CD8-positive, alpha-beta memory T cell (primary cell): ENCODE measurements at regions not wholly inside any gene's neighbourhood (a gene's known extent, or its start where the extent isn't known, plus 50 kb on each side); places are given as distances from the start of the nearest gene placed in this dataset.

ENCODE experiments used
- CTCF ChIA-PET: fragments of 350-600 bp; sonication (Branson Sonifier 250); formaldehyde crosslinking; loops from one replicate; lab custom pipeline; 2021; ENCODE audit warnings: antibody characterized with exemption; lab: Charles Lee
- POLR2A ChIA-PET: fragments of 350-600 bp; sonication (Branson Sonifier 250); formaldehyde crosslinking; loops from one replicate; lab custom pipeline; 2021; ENCODE audit warnings: antibody characterized with exemption; lab: Charles Lee
- DNase-seq, 5 donors: peaks; one replicate each; pipeline versions ENCODE4 v3.0.0 to v3.0.0-alpha.2; 2020 to 2022; ENCODE audit warnings: mixed read lengths in 1 of 5
- H3K27ac ChIP-seq: one replicate; pipeline ENCODE4 v1.7.0; 2013; ENCODE audit warnings: low read depth, mild to moderate bottlenecking, low read length, moderate library complexity
- H3K27me3 ChIP-seq: 2 replicates; pipeline ENCODE4 v1.7.0; 2013; ENCODE audit warnings: low read length, mild to moderate bottlenecking; ENCODE audit not compliant: insufficient read depth, poor library complexity, severe bottlenecking
- H3K36me3 ChIP-seq: 2 replicates; pipeline ENCODE4 v1.7.0; 2013; ENCODE audit warnings: mild to moderate bottlenecking, low read length, moderate library complexity; ENCODE audit not compliant: insufficient read depth
- H3K4me1 ChIP-seq: 2 replicates; pipeline ENCODE4 v1.7.0; 2013; ENCODE audit warnings: mild to moderate bottlenecking, low read length, moderate library complexity; ENCODE audit not compliant: insufficient read depth
- H3K4me3 ChIP-seq: 2 replicates; pipeline ENCODE4 v1.7.0; 2013; ENCODE audit warnings: mild to moderate bottlenecking, low read length
- H3K9me3 ChIP-seq: 2 replicates; pipeline ENCODE4 v1.7.0; 2013; ENCODE audit warnings: mild to moderate bottlenecking, low read length
- H3K27ac Mint-ChIP-seq, 8 donors: one replicate each; pipeline ENCODE4 v1.8.0; 2020 to 2021; ENCODE audit warnings: mixed read lengths in 8 of 8, mild to moderate bottlenecking in 6 of 8, inconsistent platforms in 3 of 8, moderate library complexity in 3 of 8
- H3K27me3 Mint-ChIP-seq, 2 donors: one replicate each; pipeline ENCODE4 v1.8.0; 2020 to 2021; ENCODE audit warnings: mixed read lengths in 2 of 2, mild to moderate bottlenecking in 1 of 2, moderate library complexity in 1 of 2
- H3K36me3 Mint-ChIP-seq, 3 donors: one replicate each; pipeline ENCODE4 v1.8.0; 2020 to 2021; ENCODE audit warnings: mixed read lengths in 3 of 3, inconsistent platforms in 1 of 3, mild to moderate bottlenecking in 1 of 3
- H3K4me1 Mint-ChIP-seq, 3 donors: one replicate each; pipeline ENCODE4 v1.8.0; 2020 to 2021; ENCODE audit warnings: mixed read lengths in 3 of 3, inconsistent platforms in 1 of 3, mild to moderate bottlenecking in 1 of 3
- H3K4me3 Mint-ChIP-seq, 7 donors: one replicate each; pipeline ENCODE4 v1.8.0; 2020 to 2021; ENCODE audit warnings: mixed read lengths in 7 of 7, mild to moderate bottlenecking in 6 of 7, moderate library complexity in 4 of 7, inconsistent platforms in 2 of 7
- H3K9me3 Mint-ChIP-seq, 5 donors: one replicate each; pipeline ENCODE4 v1.8.0; 2020 to 2022; ENCODE audit warnings: mixed read lengths in 5 of 5, mild to moderate bottlenecking in 3 of 5, moderate library complexity in 2 of 5, inconsistent platforms in 1 of 5

GRCh38 chr3:76011121-76011520 is 225.8 kb upstream of the ZNF717 start:
- CTCF ChIA-PET = no interaction called here
- Mint-ChIP-seq H3K4me3 (no peak overlapping the region), H3K27me3 (no peaks in the 10 kb centered on the region), H3K9me3 (peaks cover 4 to 27% (median 6%) of the 10 kb centered on the region in 5 donors), H3K36me3 (no peaks in the 10 kb centered on the region), H3K4me1 (no peaks in the 10 kb centered on the region), H3K27ac (no peak overlapping the region)
- POLR2A ChIA-PET = no interaction called here
- no peaks in the 10 kb centered on the region for H3K4me1 ChIP-seq
- H3K4me3 ChIP-seq = no peak overlapping the region
- H3K36me3 ChIP-seq = no peaks in the 10 kb centered on the region
- H3K9me3 ChIP-seq = no peaks in the 10 kb centered on the region
- no peaks in the 10 kb centered on the region for H3K27me3 ChIP-seq
- no peak for DNase-seq
- no peak overlapping the region for H3K27ac ChIP-seq

DNA sequence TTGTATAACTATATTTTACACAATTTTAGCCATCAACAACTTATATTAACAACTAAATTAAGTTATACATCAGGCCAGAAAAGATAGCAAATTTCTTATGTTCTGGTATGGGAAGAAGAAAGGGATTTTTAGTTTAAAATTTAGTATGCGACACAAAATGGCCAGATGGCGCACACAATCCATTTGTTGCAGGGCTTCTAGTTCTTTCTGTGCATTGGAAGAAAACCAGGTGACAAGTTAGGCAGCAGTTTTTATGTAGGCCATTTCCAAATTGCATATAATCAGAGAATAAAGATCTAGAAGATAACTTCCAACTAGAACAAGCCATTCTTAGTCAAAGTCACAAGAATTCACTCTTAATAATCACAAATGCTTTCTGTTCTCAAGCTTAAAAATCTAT is 230.1 kb upstream of the ZNF717 start:
- POLR2A ChIA-PET = no interaction called here
- no peaks in the 10 kb centered on the region for H3K27me3 Mint-ChIP-seq

DNA sequence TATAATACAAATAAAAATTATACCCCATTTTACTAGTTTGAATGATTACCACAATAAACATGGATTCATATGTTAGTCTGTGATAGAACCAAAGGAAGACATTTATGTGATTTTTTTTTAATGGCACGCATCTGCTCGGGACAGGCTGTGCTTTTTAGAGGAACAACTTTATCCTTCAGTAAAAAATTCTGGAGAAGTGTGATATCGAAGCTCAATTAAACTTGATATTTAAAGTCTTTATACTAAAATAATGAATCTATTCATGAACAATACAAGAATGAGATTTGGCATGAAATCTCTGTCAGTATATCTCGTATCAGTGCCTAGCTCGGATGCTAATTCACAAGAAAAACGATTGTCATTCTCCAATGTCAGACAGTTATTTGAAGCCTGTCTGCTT is 230.8 kb upstream of the ZNF717 start:
- Histone ChIP-seq H3K4me3 (no peak overlapping the region), H3K9me3 (peaks cover 6% of the 10 kb centered on the region), H3K27me3 (no peaks in the 10 kb centered on the region), H3K36me3 (no peaks in the 10 kb centered on the region), H3K4me1 (no peaks in the 10 kb centered on the region), H3K27ac (no peak overlapping the region)
- Mint-ChIP-seq H3K4me3 (no peak overlapping the region), H3K27ac (no peak overlapping the region), H3K27me3 (no peaks in the 10 kb centered on the region), H3K9me3 (peaks cover 2 to 41% (median 6%) of the 10 kb centered on the region in 5 donors), H3K36me3 (no peaks in the 10 kb centered on the region), H3K4me1 (no peaks in the 10 kb centered on the region)
- no peak for DNase-seq
- ChIA-PET POLR2A (no interaction called here), CTCF (no interaction called here)

More for the DNA sequence above, 230.1 kb upstream of the ZNF717 start:
- Mint-ChIP-seq H3K27ac (no peak overlapping the region), H3K4me1 (no peaks in the 10 kb centered on the region), H3K36me3 (no peaks in the 10 kb centered on the region), H3K4me3 (no peak overlapping the region), H3K9me3 (peaks cover under 1 to 37% (median 4%) of the 10 kb centered on the region in 5 donors)
- Histone ChIP-seq H3K9me3 (peaks cover 6% of the 10 kb centered on the region), H3K4me3 (no peak overlapping the region), H3K36me3 (no peaks in the 10 kb centered on the region), H3K27ac (no peak overlapping the region), H3K27me3 (no peaks in the 10 kb centered on the region), H3K4me1 (no peaks in the 10 kb centered on the region)
- CTCF ChIA-PET = no interaction called here
- DNase-seq = no peak

- Mint-ChIP-seq H3K4me1 (no peaks in the 10 kb centered on the region), H3K36me3 (no peaks in the 10 kb centered on the region), H3K9me3 (peaks cover 4 to 39% (median 5%) of the 10 kb centered on the region in 5 donors), H3K27me3 (no peaks in the 10 kb centered on the region), H3K27ac (no peak overlapping the region), H3K4me3 (no peak overlapping the region)
- ChIA-PET CTCF (no interaction called here), POLR2A (no interaction called here)
- Histone ChIP-seq H3K36me3 (no peaks in the 10 kb centered on the region), H3K9me3 (peaks cover 6% of the 10 kb centered on the region), H3K27me3 (no peaks in the 10 kb centered on the region), H3K4me3 (no peak overlapping the region), H3K27ac (no peak overlapping the region), H3K4me1 (no peaks in the 10 kb centered on the region)
- no peak for DNase-seq
Measured at GRCh38 chr3:76016769-76017439, 231.6 kb upstream of the ZNF717 start.

DNA sequence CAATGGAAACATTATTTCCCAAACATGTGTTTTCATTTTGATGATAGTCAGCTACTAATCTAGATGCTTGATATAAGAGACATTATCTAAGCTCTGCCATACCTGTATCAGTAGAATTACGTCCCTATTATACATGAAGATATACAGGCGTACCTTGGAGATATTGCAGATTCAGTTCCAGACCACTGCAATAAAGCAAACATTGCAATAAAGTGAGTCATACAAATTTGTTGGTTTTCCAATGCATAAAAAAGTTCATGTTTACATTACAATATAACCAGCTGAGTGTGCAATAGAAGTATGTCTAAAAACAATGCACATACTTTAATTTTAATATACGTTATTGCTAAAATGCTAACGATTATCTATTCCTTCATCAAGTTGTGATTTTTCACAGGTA is 236.0 kb upstream of the ZNF717 start:
- Histone ChIP-seq H3K27me3 (no peaks in the 10 kb centered on the region), H3K4me3 (no peak overlapping the region), H3K4me1 (no peaks in the 10 kb centered on the region), H3K27ac (no peak overlapping the region), H3K9me3 (peaks cover 6% of the 10 kb centered on the region), H3K36me3 (no peaks in the 10 kb centered on the region)
- Mint-ChIP-seq H3K4me1 (no peaks in the 10 kb centered on the region), H3K36me3 (no peaks in the 10 kb centered on the region), H3K27ac (no peak overlapping the region), H3K9me3 (peaks cover 4 to 34% (median 16%) of the 10 kb centered on the region in 5 donors), H3K27me3 (no peaks in the 10 kb centered on the region), H3K4me3 (no peak overlapping the region)
- POLR2A ChIA-PET = no interaction called here
- CTCF ChIA-PET = no interaction called here
- no peak for DNase-seq

- no peak overlapping the region for H3K4me3 ChIP-seq
- POLR2A ChIA-PET = no interaction called here
- CTCF ChIA-PET = no interaction called here
- no peak overlapping the region for H3K27ac ChIP-seq
- H3K4me3 Mint-ChIP-seq = no peak overlapping the region
- H3K4me1 Mint-ChIP-seq = no peaks in the 10 kb centered on the region
- no peaks in the 10 kb centered on the region for H3K36me3 Mint-ChIP-seq
- no peak for DNase-seq
- no peaks in the 10 kb centered on the region for H3K4me1 ChIP-seq
- no peaks in the 10 kb centered on the region for H3K27me3 ChIP-seq
- no peaks in the 10 kb centered on the region for H3K36me3 ChIP-seq
- no peaks in the 10 kb centered on the region for H3K27me3 Mint-ChIP-seq
- H3K9me3 Mint-ChIP-seq = peaks cover 0 to 36% (median 5%) of the 10 kb centered on the region in 5 donors
- H3K9me3 ChIP-seq = peaks cover under 1% of the 10 kb centered on the region
- H3K27ac Mint-ChIP-seq = no peak overlapping the region
Measured at GRCh38 chr3:76024640-76025039, 239.3 kb upstream of the ZNF717 start.

- POLR2A ChIA-PET = no interaction called here
- no peak overlapping the region for H3K27ac Mint-ChIP-seq
- Histone ChIP-seq H3K27ac (no peak overlapping the region), H3K9me3 (no peaks in the 10 kb centered on the region), H3K4me3 (no peak overlapping the region), H3K4me1 (no peaks in the 10 kb centered on the region), H3K27me3 (no peaks in the 10 kb centered on the region), H3K36me3 (no peaks in the 10 kb centered on the region)
- DNase-seq = no peak
- CTCF ChIA-PET = no interaction called here
- H3K9me3 Mint-ChIP-seq = peaks cover under 1 to 31% (median 4%) of the 10 kb centered on the region in 5 donors
- no peaks in the 10 kb centered on the region for H3K36me3 Mint-ChIP-seq
- H3K27me3 Mint-ChIP-seq = no peaks in the 10 kb centered on the region
- H3K4me3 Mint-ChIP-seq = no peak overlapping the region
- no peaks in the 10 kb centered on the region for H3K4me1 Mint-ChIP-seq
Measured at GRCh38 chr3:76025561-76025960, 240.2 kb upstream of the ZNF717 start.

DNA sequence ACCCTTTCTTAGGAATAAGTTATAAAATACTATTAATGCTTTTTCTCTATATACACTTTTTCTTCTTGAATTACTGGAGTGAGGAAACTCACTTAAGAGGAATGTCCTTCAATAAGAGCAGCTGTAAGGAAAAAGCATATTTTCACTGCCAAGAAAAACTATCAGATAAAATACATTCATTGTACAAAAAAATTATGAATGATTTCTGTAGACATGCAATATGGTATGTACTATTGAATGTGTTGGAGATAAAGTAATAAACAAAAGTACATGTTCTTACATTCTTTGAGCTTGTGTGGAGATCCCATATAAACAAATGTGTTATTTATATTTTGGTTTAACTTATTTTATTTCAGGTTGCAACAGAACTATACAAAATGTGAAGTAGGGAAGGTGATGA is 241.0 kb upstream of the ZNF717 start:
- H3K27me3 ChIP-seq = no peaks in the 10 kb centered on the region
- Mint-ChIP-seq H3K27ac (no peak overlapping the region), H3K4me1 (no peaks in the 10 kb centered on the region), H3K36me3 (no peaks in the 10 kb centered on the region), H3K9me3 (peaks cover 0 to 28% (median 3%) of the 10 kb centered on the region in 5 donors), H3K27me3 (no peaks in the 10 kb centered on the region), H3K4me3 (no peak overlapping the region)
- no peaks in the 10 kb centered on the region for H3K36me3 ChIP-seq
- ChIA-PET CTCF (no interaction called here), POLR2A (no interaction called here)
- no peak overlapping the region for H3K4me3 ChIP-seq
- no peak for DNase-seq
- H3K27ac ChIP-seq = no peak overlapping the region
- no peaks in the 10 kb centered on the region for H3K4me1 ChIP-seq
- no peaks in the 10 kb centered on the region for H3K9me3 ChIP-seq
